K562 (cell line): ENCODE measurements at regions not wholly inside any gene's neighbourhood (a gene's known extent, or its start where the extent isn't known, plus 50 kb on each side); places are given as distances from the start of the nearest gene placed in this dataset.

Experiments used
- ATAC-seq: fragments of 200-7000 bp; cut with Tn5 transposase; 3 replicates; pipeline ENCODE4 v1.9.1; 2020; ENCODE audit warnings: moderate library complexity
- BruUV-seq: library from RNA; stranded (reverse); fragments of 400-500 nt; replicated peaks from 2 replicates; lab custom pipeline; 2021; lab: Mats Ljungman, UMichigan
- CTCF ChIA-PET: fragments of 300-600 bp; formaldehyde crosslinking; extraction: SDS; loops from one replicate; lab custom pipeline; 2021; ENCODE audit warnings: low intra/inter-chr PET ratio; lab: Yijun Ruan, JAX
- POLR2A ChIA-PET: fragments of 300-600, 350-650 bp; sonication (Branson Sonifier 250); formaldehyde crosslinking; extraction: SDS; loops from one replicate; lab custom pipeline; 2021; ENCODE audit warnings: antibody characterized with exemption, inconsistent platforms; lab: Yijun Ruan, JAX
- DNase-seq, 4 experiments: peaks; one replicate each; pipeline versions ENCODE4 v3.0.0 to v3.0.0-alpha.2; 2011 to 2018; ENCODE audit warnings: low spot score in 3 of 4, mixed read lengths in 3 of 4; ENCODE audit errors: extremely low read depth in 1 of 4
- FAIRE-seq: peaks from 2 replicates; lab custom pipeline; 2011; peaks lifted over from hg19 to GRCh38; lab: Jason Lieb, UNC
- H2AFZ ChIP-seq: 2 replicates; pipeline ENCODE4 v1.6.0; 2011; ENCODE audit warnings: low read depth, low read length, control low read depth, inconsistent platforms
- H3K27ac ChIP-seq: fragments of 200-600 bp; 3 replicates; pipeline ENCODE4 v1.8.0; 2011; ENCODE audit warnings: low read depth, mild to moderate bottlenecking, control low read depth, inconsistent platforms, low read length, moderate library complexity, mixed read lengths; ENCODE audit errors: extremely low read depth
- H3K27me3 ChIP-seq, 2 experiments: fragments of 300-600 bp in 1 of 2; 2 replicates in 1 of 2; 3 replicates in 1 of 2; pipeline versions ENCODE4 v1.6.0 to v1.8.0; 2011; ENCODE audit warnings: inconsistent platforms in 2 of 2, low read length in 2 of 2, mild to moderate bottlenecking in 1 of 2, mixed read lengths in 1 of 2, moderate library complexity in 1 of 2; ENCODE audit not compliant: control insufficient read depth in 2 of 2, insufficient read depth in 2 of 2
- H3K36me3 ChIP-seq: fragments of 300-600 bp; 3 replicates; pipeline ENCODE4 v1.8.0; 2011; ENCODE audit warnings: mild to moderate bottlenecking, low read length, inconsistent platforms; ENCODE audit not compliant: control insufficient read depth, insufficient read depth
- H3K4me1 ChIP-seq, 2 experiments: fragments of 200-600 bp in 1 of 2; replicated peaks in 1 of 2; 2 replicates in 1 of 2; 3 replicates in 1 of 2; pipeline versions ENCODE4 v1.5.1 to v1.8.0; 2011; ENCODE audit warnings: inconsistent platforms in 2 of 2, low read length in 2 of 2, mild to moderate bottlenecking in 1 of 2, mixed read lengths in 1 of 2, moderate library complexity in 1 of 2; ENCODE audit not compliant: control insufficient read depth in 2 of 2, insufficient read depth in 2 of 2
- H3K4me2 ChIP-seq: 2 replicates; pipeline ENCODE4 v1.6.1; 2011; ENCODE audit warnings: low read length, control low read depth, inconsistent platforms, mixed read lengths; ENCODE audit not compliant: insufficient read depth
- H3K4me3 ChIP-seq: fragments of 200-600 bp; sonication (generic), shearing (Covaris generic); 2 replicates; pipeline ENCODE4 v1.5.1; 2016; ENCODE audit warnings: control low read depth, inconsistent platforms
- H3K79me2 ChIP-seq: fragments of 200-600 bp; 3 replicates; pipeline ENCODE4 v1.8.0; 2011; ENCODE audit warnings: low read length, inconsistent platforms; ENCODE audit not compliant: control insufficient read depth, insufficient read depth
- H3K9ac ChIP-seq, 2 experiments: 2 replicates each; pipeline versions ENCODE4 v1.6.0 to v1.6.1; 2011; ENCODE audit warnings: low read depth in 2 of 2, low read length in 2 of 2, control low read depth in 1 of 2, inconsistent platforms in 1 of 2, mild to moderate bottlenecking in 1 of 2, mixed read lengths in 1 of 2; ENCODE audit not compliant: insufficient read depth in 1 of 2
- H3K9me1 ChIP-seq: one replicate; pipeline ENCODE4 v1.6.0; 2011; ENCODE audit warnings: inconsistent platforms, mild to moderate bottlenecking, low read length, moderate library complexity; ENCODE audit not compliant: control insufficient read depth, insufficient read depth
- H3K9me3 ChIP-seq: replicated peaks from 2 replicates; pipeline ENCODE4 v1.5.1; 2011; ENCODE audit warnings: low read depth, low read length, inconsistent platforms; ENCODE audit not compliant: control insufficient read depth, insufficient read depth
- H4K20me1 ChIP-seq: replicated peaks from 2 replicates; pipeline ENCODE4 v1.6.1; 2011; ENCODE audit warnings: low read length, inconsistent platforms, mixed read lengths; ENCODE audit not compliant: control insufficient read depth, insufficient read depth
- ESRRB ChIP-seq: fragments of 250-450 bp; sonication (Bioruptor Pico); IDR thresholded peaks from 2 replicates; pipeline ENCODE4 v1.5.0; 2020; ENCODE audit warnings: mild to moderate bottlenecking, moderate library complexity, borderline replicate concordance
- ILF3 ChIP-seq: fragments of 450-650 bp; IDR thresholded peaks from 2 replicates; pipeline ENCODE4 v1.6.1; 2018; ENCODE audit warnings: antibody characterized with exemption, mild to moderate bottlenecking, moderate library complexity, borderline replicate concordance
- NCOA4 ChIP-seq: fragments of 450-650 bp; IDR thresholded peaks from 2 replicates; pipeline ENCODE4 v1.6.1; 2018; ENCODE audit warnings: mild to moderate bottlenecking; ENCODE audit not compliant: partially characterized antibody
- SMAD1 ChIP-seq: fragments of 150-350 bp; IDR thresholded peaks from 2 replicates; pipeline ENCODE4 v1.6.1; 2014; ENCODE audit warnings: low read length, low read depth; ENCODE audit not compliant: partially characterized antibody
- TCFL5 ChIP-seq: fragments of 250-450 bp; sonication (Bioruptor Pico); conservative IDR thresholded peaks from 2 replicates; pipeline ENCODE4 v1.6.1; 2021; ENCODE audit warnings: mild to moderate bottlenecking, moderate library complexity, matching md5 sums
- ZNF133 ChIP-seq: fragments of 250-450 bp; sonication (Bioruptor Pico); IDR thresholded peaks from 2 replicates; pipeline ENCODE4 v1.4.0; 2020; ENCODE audit warnings: mild to moderate bottlenecking
- ZNF699 ChIP-seq: fragments of 250-450 bp; sonication (Bioruptor Pico); IDR thresholded peaks from 2 replicates; pipeline ENCODE4 v1.8.0; 2021; ENCODE audit warnings: mild to moderate bottlenecking, moderate library complexity; ENCODE audit not compliant: insufficient replicate concordance
- ZSCAN29 ChIP-seq: fragments of 450-650 bp; IDR thresholded peaks from 2 replicates; pipeline ENCODE4 v1.6.1; 2017
- WGBS: fragments of 100-300 bp; shearing (Covaris generic); methylation state at CpG from one replicate; pipeline ENCODE4 v1.1.6; 2016; ENCODE audit warnings: low coverage, mixed read lengths; ENCODE audit not compliant: insufficient coverage; ENCODE audit errors: missing lambda C conversion rate; 5-methylcytosine and 5-hydroxymethylcytosine counted together
- in situ Hi-C: fragments of 300-500 bp; cut with MboI; formaldehyde crosslinking; loops from 4 replicates; pipeline ENCODE4 v1.15.0; 2018; ENCODE audit warnings: inconsistent platforms, mixed read lengths
- intact Hi-C: fragments of 100-400 bp; cut with micrococcal nuclease; formaldehyde crosslinking; loops from 2 replicates; pipeline ENCODE4 v1.14.2; 2022
- TF ChIP-seq, protein P1 (sequence below): fragments of 450-650 bp; IDR thresholded peaks from 2 replicates; pipeline ENCODE4 v1.7.0; 2016; ENCODE audit warnings: borderline replicate concordance
- TF ChIP-seq, protein P2 (sequence below): sonication (generic); formaldehyde crosslinking; IDR thresholded peaks from 2 replicates; pipeline ENCODE4 v1.8.1; 2023; ENCODE audit warnings: mild to moderate bottlenecking, missing genetic modification reagents, moderate library complexity
- TF ChIP-seq, protein P3 (sequence below): fragments of 250-450 bp; sonication (Bioruptor Pico); IDR thresholded peaks from 2 replicates; pipeline ENCODE4 v1.8.0; 2022; ENCODE audit warnings: moderate library complexity, mild to moderate bottlenecking, inconsistent platforms

DNA sequence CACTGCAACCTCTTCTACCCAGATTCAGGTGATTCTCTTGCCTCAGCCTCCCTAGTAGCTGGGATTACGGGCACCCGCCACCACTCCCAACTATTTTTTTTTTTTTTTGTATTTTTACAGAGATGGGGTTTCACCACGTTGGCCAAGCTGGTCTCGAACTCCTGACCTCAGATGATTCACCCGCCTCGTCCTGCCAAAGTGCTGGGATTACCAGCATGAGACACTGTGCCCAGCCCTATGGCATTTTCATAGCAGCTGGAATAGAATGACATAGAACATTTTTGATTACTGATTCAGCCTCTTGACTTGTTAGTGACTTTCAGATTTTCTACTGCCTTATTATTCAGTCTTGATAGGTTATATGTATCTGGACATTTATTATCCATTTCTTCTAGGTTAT, 1046.2 kb downstream of the AMY1C start:
- ChIA-PET CTCF (no interaction called here), POLR2A (no interaction called here)
- no peak overlapping the region for H2AFZ ChIP-seq
- no peaks in the 10 kb centered on the region for H3K9me1 ChIP-seq
- no peaks in the 10 kb centered on the region for H3K36me3 ChIP-seq
- in situ Hi-C loops (no loop called here), intact Hi-C loops (no loop called here)
- no peaks in the 10 kb centered on the region for H3K27me3 ChIP-seq
- no peak overlapping the region for H3K4me3 ChIP-seq
- no peak overlapping the region for H3K4me2 ChIP-seq
- TF ChIP-seq ILF3 (no peak), ESRRB (CRISPR knock-in tag) (no peak), ZNF699 (CRISPR knock-in tag) (no peak), ZSCAN29 (no peak), ZNF133 (CRISPR knock-in tag) (no peak), TCFL5 (CRISPR knock-in tag) (no peak), NCOA4 (no peak), SMAD1 (no peak)
- TF ChIP-seq, protein P1, sequence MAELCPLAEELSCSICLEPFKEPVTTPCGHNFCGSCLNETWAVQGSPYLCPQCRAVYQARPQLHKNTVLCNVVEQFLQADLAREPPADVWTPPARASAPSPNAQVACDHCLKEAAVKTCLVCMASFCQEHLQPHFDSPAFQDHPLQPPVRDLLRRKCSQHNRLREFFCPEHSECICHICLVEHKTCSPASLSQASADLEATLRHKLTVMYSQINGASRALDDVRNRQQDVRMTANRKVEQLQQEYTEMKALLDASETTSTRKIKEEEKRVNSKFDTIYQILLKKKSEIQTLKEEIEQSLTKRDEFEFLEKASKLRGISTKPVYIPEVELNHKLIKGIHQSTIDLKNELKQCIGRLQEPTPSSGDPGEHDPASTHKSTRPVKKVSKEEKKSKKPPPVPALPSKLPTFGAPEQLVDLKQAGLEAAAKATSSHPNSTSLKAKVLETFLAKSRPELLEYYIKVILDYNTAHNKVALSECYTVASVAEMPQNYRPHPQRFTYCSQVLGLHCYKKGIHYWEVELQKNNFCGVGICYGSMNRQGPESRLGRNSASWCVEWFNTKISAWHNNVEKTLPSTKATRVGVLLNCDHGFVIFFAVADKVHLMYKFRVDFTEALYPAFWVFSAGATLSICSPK: no peak
- TF ChIP-seq, protein P2, sequence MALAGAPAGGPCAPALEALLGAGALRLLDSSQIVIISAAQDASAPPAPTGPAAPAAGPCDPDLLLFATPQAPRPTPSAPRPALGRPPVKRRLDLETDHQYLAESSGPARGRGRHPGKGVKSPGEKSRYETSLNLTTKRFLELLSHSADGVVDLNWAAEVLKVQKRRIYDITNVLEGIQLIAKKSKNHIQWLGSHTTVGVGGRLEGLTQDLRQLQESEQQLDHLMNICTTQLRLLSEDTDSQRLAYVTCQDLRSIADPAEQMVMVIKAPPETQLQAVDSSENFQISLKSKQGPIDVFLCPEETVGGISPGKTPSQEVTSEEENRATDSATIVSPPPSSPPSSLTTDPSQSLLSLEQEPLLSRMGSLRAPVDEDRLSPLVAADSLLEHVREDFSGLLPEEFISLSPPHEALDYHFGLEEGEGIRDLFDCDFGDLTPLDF (CRISPR knock-in tag): no peak
- TF ChIP-seq, protein P3, sequence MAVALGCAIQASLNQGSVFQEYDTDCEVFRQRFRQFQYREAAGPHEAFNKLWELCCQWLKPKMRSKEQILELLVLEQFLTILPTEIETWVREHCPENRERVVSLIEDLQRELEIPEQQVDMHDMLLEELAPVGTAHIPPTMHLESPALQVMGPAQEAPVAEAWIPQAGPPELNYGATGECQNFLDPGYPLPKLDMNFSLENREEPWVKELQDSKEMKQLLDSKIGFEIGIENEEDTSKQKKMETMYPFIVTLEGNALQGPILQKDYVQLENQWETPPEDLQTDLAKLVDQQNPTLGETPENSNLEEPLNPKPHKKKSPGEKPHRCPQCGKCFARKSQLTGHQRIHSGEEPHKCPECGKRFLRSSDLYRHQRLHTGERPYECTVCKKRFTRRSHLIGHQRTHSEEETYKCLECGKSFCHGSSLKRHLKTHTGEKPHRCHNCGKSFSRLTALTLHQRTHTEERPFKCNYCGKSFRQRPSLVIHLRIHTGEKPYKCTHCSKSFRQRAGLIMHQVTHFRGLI: no peak
- H3K27ac ChIP-seq: no peak overlapping the region
- 0% methylated on average over 6 of the region's 6 CpGs for WGBS
- H3K9me3 ChIP-seq: 0 out of 2 replicates have a peak, but pooled peaks cover 2% of the 10 kb centered on the region
- FAIRE-seq (no peak), DNase-seq (no peak), ATAC-seq (no peak)
- H3K79me2 ChIP-seq: no peaks in the 10 kb centered on the region
- no peaks in the 10 kb centered on the region for H4K20me1 ChIP-seq
- no peak overlapping the region for H3K9ac ChIP-seq
- no TSS peak for BruUV-seq
- no peaks in the 10 kb centered on the region for H3K4me1 ChIP-seq
